ENCODE measurements at regions not wholly inside any gene's neighbourhood (a gene's known extent, or its start where the extent isn't known, plus 50 kb on each side); places are given as distances from the start of the nearest gene placed in this dataset.

DNA sequence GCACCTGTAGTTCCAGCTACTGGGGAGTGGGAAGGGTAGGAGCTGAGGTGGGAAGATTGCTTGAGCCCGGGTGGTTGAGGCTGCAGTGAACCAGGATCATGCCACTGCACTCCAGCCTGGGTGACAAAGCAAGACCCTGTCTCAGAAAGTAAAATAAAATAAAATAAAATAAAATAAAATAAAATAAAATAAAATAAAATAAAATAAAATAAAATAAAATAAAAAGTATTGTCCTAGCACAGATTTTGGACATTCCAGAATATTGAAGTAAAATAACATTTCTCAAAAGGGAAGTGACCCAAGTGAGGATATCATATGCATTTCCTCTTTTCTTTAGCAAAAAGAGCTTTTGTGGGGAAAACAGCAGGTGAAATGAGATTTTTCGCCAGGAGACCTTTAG lies 83.5 kb downstream of the TMEM174 start:
- H2AFZ ChIP-seq (ENCODE audit: control insufficient read depth, low read length): no peak overlapping the region
- no peaks in the 10 kb centered on the region for H4K20me1 ChIP-seq (ENCODE audit: control insufficient read depth, extremely low read depth, insufficient read depth, low read length)
- no peak for TF ChIP-seq EZH2 (IDR thresholded peaks at IDR 0.05; ENCODE audit: low read length)
- TF ChIP-seq, protein P1, sequence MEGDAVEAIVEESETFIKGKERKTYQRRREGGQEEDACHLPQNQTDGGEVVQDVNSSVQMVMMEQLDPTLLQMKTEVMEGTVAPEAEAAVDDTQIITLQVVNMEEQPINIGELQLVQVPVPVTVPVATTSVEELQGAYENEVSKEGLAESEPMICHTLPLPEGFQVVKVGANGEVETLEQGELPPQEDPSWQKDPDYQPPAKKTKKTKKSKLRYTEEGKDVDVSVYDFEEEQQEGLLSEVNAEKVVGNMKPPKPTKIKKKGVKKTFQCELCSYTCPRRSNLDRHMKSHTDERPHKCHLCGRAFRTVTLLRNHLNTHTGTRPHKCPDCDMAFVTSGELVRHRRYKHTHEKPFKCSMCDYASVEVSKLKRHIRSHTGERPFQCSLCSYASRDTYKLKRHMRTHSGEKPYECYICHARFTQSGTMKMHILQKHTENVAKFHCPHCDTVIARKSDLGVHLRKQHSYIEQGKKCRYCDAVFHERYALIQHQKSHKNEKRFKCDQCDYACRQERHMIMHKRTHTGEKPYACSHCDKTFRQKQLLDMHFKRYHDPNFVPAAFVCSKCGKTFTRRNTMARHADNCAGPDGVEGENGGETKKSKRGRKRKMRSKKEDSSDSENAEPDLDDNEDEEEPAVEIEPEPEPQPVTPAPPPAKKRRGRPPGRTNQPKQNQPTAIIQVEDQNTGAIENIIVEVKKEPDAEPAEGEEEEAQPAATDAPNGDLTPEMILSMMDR (optimal IDR thresholded peaks at IDR 0.05 in 1 of 3, IDR thresholded peaks at IDR 0.05 in 1 of 3, conservative IDR thresholded peaks at IDR 0.05 in 1 of 3; ENCODE audit: extremely low read depth in 1 of 3, insufficient read depth in 2 of 3, low read length in 3 of 3): no peak
- DNase-seq (ENCODE audit: low read depth, low spot score) (no peak), FAIRE-seq (no peak)
- H3K27me3 ChIP-seq (ENCODE audit: control insufficient read depth, extremely low read depth, insufficient read depth, low read length): no peaks in the 10 kb centered on the region
- no peak overlapping the region for H3K9ac ChIP-seq (ENCODE audit: control insufficient read depth, extremely low read depth, insufficient read depth, low read length)
- dilution Hi-C loops (cut with MboI; ENCODE audit: extremely low pct_ligation_motif_present, low sequenced_read_pairs): no loop called here
- H3K4me2 ChIP-seq (ENCODE audit: control insufficient read depth, extremely low read depth, insufficient read depth, low read depth, low read length): no peak overlapping the region
- H3K4me1 ChIP-seq (ENCODE audit: control insufficient read depth, extremely low read depth, insufficient read depth, low read length): peaks cover 8% of the 10 kb centered on the region
- no peaks in the 10 kb centered on the region for H3K9me3 ChIP-seq (ENCODE audit: control insufficient read depth, low read depth, low read length)
- H3K9me1 ChIP-seq (ENCODE audit: control insufficient read depth, extremely low read depth, insufficient read depth, low read length): no peaks in the 10 kb centered on the region
- no peaks in the 10 kb centered on the region for H3K79me2 ChIP-seq (ENCODE audit: control insufficient read depth, insufficient read depth, low read length)
- no peaks in the 10 kb centered on the region for H3K36me3 ChIP-seq (ENCODE audit: control insufficient read depth in 2 of 2, extremely low read depth in 1 of 2, insufficient read depth in 2 of 2, low read length in 2 of 2)
- H3K27ac ChIP-seq (ENCODE audit: control insufficient read depth, insufficient read depth, low read length): no peak overlapping the region
- H3K4me3 ChIP-seq (ENCODE audit: control insufficient read depth in 2 of 3, extremely low read depth in 1 of 3, insufficient read depth in 2 of 3, low read depth in 1 of 3, low read length in 3 of 3): no peak overlapping the region

DNA sequence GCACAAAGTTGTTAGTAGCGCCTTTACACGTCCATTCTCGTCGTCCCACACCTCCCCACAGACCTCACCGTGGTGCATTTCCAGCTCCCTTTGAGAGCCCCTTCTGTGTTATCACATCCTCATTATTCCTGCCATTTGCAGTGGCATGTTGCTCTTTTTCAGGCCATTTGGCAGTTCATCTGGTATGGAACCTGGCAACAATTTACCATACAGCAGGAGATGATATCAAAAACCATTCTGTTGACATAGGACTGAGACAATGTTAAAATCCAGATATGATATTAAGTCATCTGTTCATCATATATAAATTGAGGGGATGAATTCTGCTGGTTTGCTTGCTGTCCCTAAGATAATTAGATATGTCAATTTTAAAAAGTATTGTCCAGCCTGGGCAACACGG lies 83.0 kb downstream of the TMEM174 start:
- Histone ChIP-seq H3K4me2 (ENCODE audit: control insufficient read depth, extremely low read depth, insufficient read depth, low read depth, low read length) (no peak overlapping the region), H3K79me2 (ENCODE audit: control insufficient read depth, insufficient read depth, low read length) (no peaks in the 10 kb centered on the region), H3K9me3 (ENCODE audit: control insufficient read depth, low read depth, low read length) (no peaks in the 10 kb centered on the region), H3K4me3 (ENCODE audit: control insufficient read depth in 2 of 3, extremely low read depth in 1 of 3, insufficient read depth in 2 of 3, low read depth in 1 of 3, low read length in 3 of 3) (no peak overlapping the region), H3K36me3 (ENCODE audit: control insufficient read depth in 2 of 2, extremely low read depth in 1 of 2, insufficient read depth in 2 of 2, low read length in 2 of 2) (no peaks in the 10 kb centered on the region), H3K9ac (ENCODE audit: control insufficient read depth, extremely low read depth, insufficient read depth, low read length) (no peak overlapping the region), H3K4me1 (ENCODE audit: control insufficient read depth, extremely low read depth, insufficient read depth, low read length) (peaks cover 8% of the 10 kb centered on the region), H4K20me1 (ENCODE audit: control insufficient read depth, extremely low read depth, insufficient read depth, low read length) (no peaks in the 10 kb centered on the region), H3K27me3 (ENCODE audit: control insufficient read depth, extremely low read depth, insufficient read depth, low read length) (no peaks in the 10 kb centered on the region), H3K9me1 (ENCODE audit: control insufficient read depth, extremely low read depth, insufficient read depth, low read length) (no peaks in the 10 kb centered on the region), H3K27ac (ENCODE audit: control insufficient read depth, insufficient read depth, low read length) (no peak overlapping the region), H2AFZ (ENCODE audit: control insufficient read depth, low read length) (no peak overlapping the region)
- no peak for DNase-seq (ENCODE audit: low read depth, low spot score)
- dilution Hi-C loops (cut with MboI; ENCODE audit: extremely low pct_ligation_motif_present, low sequenced_read_pairs): no loop called here
- FAIRE-seq: no peak
- no peak for TF ChIP-seq EZH2 (IDR thresholded peaks at IDR 0.05; ENCODE audit: low read length)
- TF ChIP-seq, protein P1 (optimal IDR thresholded peaks at IDR 0.05 in 1 of 3, IDR thresholded peaks at IDR 0.05 in 1 of 3, conservative IDR thresholded peaks at IDR 0.05 in 1 of 3; ENCODE audit: extremely low read depth in 1 of 3, insufficient read depth in 2 of 3, low read length in 3 of 3): no peak
